K562 (cell line): ENCODE measurements at regions not wholly inside any gene's neighbourhood (a gene's known extent, or its start where the extent isn't known, plus 50 kb on each side); places are given as distances from the start of the nearest gene placed in this dataset.

ENCODE experiments used
- ATAC-seq: fragments of 200-7000 bp; cut with Tn5 transposase; 3 replicates; pipeline ENCODE4 v1.9.1; 2020; ENCODE audit warnings: moderate library complexity
- BruUV-seq: library from RNA; stranded (reverse); fragments of 400-500 nt; replicated peaks from 2 replicates; lab custom pipeline; 2021; lab: Mats Ljungman, UMichigan
- CTCF ChIA-PET: fragments of 300-600 bp; formaldehyde crosslinking; extraction: SDS; loops from one replicate; lab custom pipeline; 2021; ENCODE audit warnings: low intra/inter-chr PET ratio; lab: Yijun Ruan, JAX
- POLR2A ChIA-PET: fragments of 300-600, 350-650 bp; sonication (Branson Sonifier 250); formaldehyde crosslinking; extraction: SDS; loops from one replicate; lab custom pipeline; 2021; ENCODE audit warnings: antibody characterized with exemption, inconsistent platforms; lab: Yijun Ruan, JAX
- DNase-seq, 4 experiments: peaks; one replicate each; pipeline versions ENCODE4 v3.0.0 to v3.0.0-alpha.2; 2011 to 2018; ENCODE audit warnings: low spot score in 3 of 4, mixed read lengths in 3 of 4; ENCODE audit errors: extremely low read depth in 1 of 4
- FAIRE-seq: peaks from 2 replicates; lab custom pipeline; 2011; peaks lifted over from hg19 to GRCh38; lab: Jason Lieb, UNC
- H2AFZ ChIP-seq: 2 replicates; pipeline ENCODE4 v1.6.0; 2011; ENCODE audit warnings: low read depth, low read length, control low read depth, inconsistent platforms
- H3K27ac ChIP-seq: fragments of 200-600 bp; 3 replicates; pipeline ENCODE4 v1.8.0; 2011; ENCODE audit warnings: low read depth, mild to moderate bottlenecking, control low read depth, inconsistent platforms, low read length, moderate library complexity, mixed read lengths; ENCODE audit errors: extremely low read depth
- H3K27me3 ChIP-seq, 2 experiments: fragments of 300-600 bp in 1 of 2; 2 replicates in 1 of 2; 3 replicates in 1 of 2; pipeline versions ENCODE4 v1.6.0 to v1.8.0; 2011; ENCODE audit warnings: inconsistent platforms in 2 of 2, low read length in 2 of 2, mild to moderate bottlenecking in 1 of 2, mixed read lengths in 1 of 2, moderate library complexity in 1 of 2; ENCODE audit not compliant: control insufficient read depth in 2 of 2, insufficient read depth in 2 of 2
- H3K36me3 ChIP-seq: fragments of 300-600 bp; 3 replicates; pipeline ENCODE4 v1.8.0; 2011; ENCODE audit warnings: mild to moderate bottlenecking, low read length, inconsistent platforms; ENCODE audit not compliant: control insufficient read depth, insufficient read depth
- H3K4me1 ChIP-seq, 2 experiments: fragments of 200-600 bp in 1 of 2; replicated peaks in 1 of 2; 2 replicates in 1 of 2; 3 replicates in 1 of 2; pipeline versions ENCODE4 v1.5.1 to v1.8.0; 2011; ENCODE audit warnings: inconsistent platforms in 2 of 2, low read length in 2 of 2, mild to moderate bottlenecking in 1 of 2, mixed read lengths in 1 of 2, moderate library complexity in 1 of 2; ENCODE audit not compliant: control insufficient read depth in 2 of 2, insufficient read depth in 2 of 2
- H3K4me2 ChIP-seq: 2 replicates; pipeline ENCODE4 v1.6.1; 2011; ENCODE audit warnings: low read length, control low read depth, inconsistent platforms, mixed read lengths; ENCODE audit not compliant: insufficient read depth
- H3K4me3 ChIP-seq: fragments of 200-600 bp; sonication (generic), shearing (Covaris generic); 2 replicates; pipeline ENCODE4 v1.5.1; 2016; ENCODE audit warnings: control low read depth, inconsistent platforms
- H3K79me2 ChIP-seq: fragments of 200-600 bp; 3 replicates; pipeline ENCODE4 v1.8.0; 2011; ENCODE audit warnings: low read length, inconsistent platforms; ENCODE audit not compliant: control insufficient read depth, insufficient read depth
- H3K9ac ChIP-seq, 2 experiments: 2 replicates each; pipeline versions ENCODE4 v1.6.0 to v1.6.1; 2011; ENCODE audit warnings: low read depth in 2 of 2, low read length in 2 of 2, control low read depth in 1 of 2, inconsistent platforms in 1 of 2, mild to moderate bottlenecking in 1 of 2, mixed read lengths in 1 of 2; ENCODE audit not compliant: insufficient read depth in 1 of 2
- H3K9me1 ChIP-seq: one replicate; pipeline ENCODE4 v1.6.0; 2011; ENCODE audit warnings: inconsistent platforms, mild to moderate bottlenecking, low read length, moderate library complexity; ENCODE audit not compliant: control insufficient read depth, insufficient read depth
- H3K9me3 ChIP-seq: replicated peaks from 2 replicates; pipeline ENCODE4 v1.5.1; 2011; ENCODE audit warnings: low read depth, low read length, inconsistent platforms; ENCODE audit not compliant: control insufficient read depth, insufficient read depth
- H4K20me1 ChIP-seq: replicated peaks from 2 replicates; pipeline ENCODE4 v1.6.1; 2011; ENCODE audit warnings: low read length, inconsistent platforms, mixed read lengths; ENCODE audit not compliant: control insufficient read depth, insufficient read depth
- ETV1 ChIP-seq: fragments of 450-650 bp; conservative IDR thresholded peaks from 2 replicates; pipeline ENCODE4 v1.6.1; 2016; ENCODE audit warnings: missing genetic modification characterization, control low read depth, low read depth, missing compliant biosample characterization
- HDAC6 ChIP-seq: IDR thresholded peaks from 2 replicates; pipeline ENCODE4 v1.6.1; 2012; ENCODE audit warnings: low read depth, mild to moderate bottlenecking, control low read depth, inconsistent platforms, low read length, moderate library complexity
- RBM25 ChIP-seq: fragments of 200-400 bp; formaldehyde crosslinking; IDR thresholded peaks from 2 replicates; pipeline ENCODE4 v1.6.1; 2018; ENCODE audit warnings: low read length, low read depth, moderate library complexity; ENCODE audit not compliant: severe bottlenecking
- TFAM ChIP-seq: fragments of 250-450 bp; sonication (Bioruptor Pico); conservative IDR thresholded peaks from 2 replicates; pipeline ENCODE4 v1.5.0; 2021; ENCODE audit warnings: mild to moderate bottlenecking, moderate library complexity
- WGBS: fragments of 100-300 bp; shearing (Covaris generic); methylation state at CpG from one replicate; pipeline ENCODE4 v1.1.6; 2016; ENCODE audit warnings: low coverage, mixed read lengths; ENCODE audit not compliant: insufficient coverage; ENCODE audit errors: missing lambda C conversion rate; 5-methylcytosine and 5-hydroxymethylcytosine counted together
- in situ Hi-C: fragments of 300-500 bp; cut with MboI; formaldehyde crosslinking; loops from 4 replicates; pipeline ENCODE4 v1.15.0; 2018; ENCODE audit warnings: inconsistent platforms, mixed read lengths
- intact Hi-C: fragments of 100-400 bp; cut with micrococcal nuclease; formaldehyde crosslinking; loops from 2 replicates; pipeline ENCODE4 v1.14.2; 2022

DNA sequence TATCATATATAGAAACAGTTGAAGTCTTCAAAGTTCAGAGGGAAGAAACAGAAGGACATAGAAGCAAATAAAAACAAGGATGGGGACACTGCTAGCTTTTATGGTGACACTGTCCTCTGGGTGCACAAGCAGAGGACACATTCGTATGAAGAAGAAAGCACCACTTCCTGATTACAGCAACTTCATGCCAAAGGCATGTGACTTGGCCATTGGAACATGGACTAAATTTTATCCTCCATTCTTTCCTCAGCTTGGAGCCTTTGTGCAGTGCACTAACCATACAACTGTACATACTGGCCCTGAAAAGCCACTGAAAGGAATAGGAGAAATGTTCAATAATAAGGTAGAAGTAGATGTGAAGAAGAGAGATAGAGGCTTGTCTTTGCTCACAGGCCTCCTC lies 223.3 kb downstream of the MTX2 start:
- H4K20me1 ChIP-seq = no peaks in the 10 kb centered on the region
- H3K4me1 ChIP-seq = peaks cover 7 to 10% of the 10 kb centered on the region in 2 experiments; a peak in 4 of 5 replicates
- H3K79me2 ChIP-seq = no peaks in the 10 kb centered on the region
- H3K4me3 ChIP-seq = no peak overlapping the region
- H2AFZ ChIP-seq = no peak overlapping the region
- CTCF ChIA-PET = no interaction called here
- TF ChIP-seq HDAC6 (no peak), RBM25 (peak; percentile 13)
- TF ChIP-seq, all 486 proteins: peak for 1
- intact Hi-C loops (no loop called here), in situ Hi-C loops (no loop called here)
- no peaks in the 10 kb centered on the region for H3K36me3 ChIP-seq
- ATAC-seq = no peak
- H3K9ac ChIP-seq = no peak overlapping the region
- WGBS = 15% methylated on average over 1 of the region's 1 CpG
- no peak for FAIRE-seq
- H3K9me3 ChIP-seq = no peaks in the 10 kb centered on the region
- no peak for DNase-seq
- H3K4me2 ChIP-seq = no peak overlapping the region
- POLR2A ChIA-PET = no interaction called here
- no peak overlapping the region for H3K27ac ChIP-seq
- no TSS peak for BruUV-seq
- H3K9me1 ChIP-seq = no peaks in the 10 kb centered on the region
- H3K27me3 ChIP-seq = peaks cover 1 to 13% of the 10 kb centered on the region in 2 experiments; a peak in 3 of 5 replicates

DNA sequence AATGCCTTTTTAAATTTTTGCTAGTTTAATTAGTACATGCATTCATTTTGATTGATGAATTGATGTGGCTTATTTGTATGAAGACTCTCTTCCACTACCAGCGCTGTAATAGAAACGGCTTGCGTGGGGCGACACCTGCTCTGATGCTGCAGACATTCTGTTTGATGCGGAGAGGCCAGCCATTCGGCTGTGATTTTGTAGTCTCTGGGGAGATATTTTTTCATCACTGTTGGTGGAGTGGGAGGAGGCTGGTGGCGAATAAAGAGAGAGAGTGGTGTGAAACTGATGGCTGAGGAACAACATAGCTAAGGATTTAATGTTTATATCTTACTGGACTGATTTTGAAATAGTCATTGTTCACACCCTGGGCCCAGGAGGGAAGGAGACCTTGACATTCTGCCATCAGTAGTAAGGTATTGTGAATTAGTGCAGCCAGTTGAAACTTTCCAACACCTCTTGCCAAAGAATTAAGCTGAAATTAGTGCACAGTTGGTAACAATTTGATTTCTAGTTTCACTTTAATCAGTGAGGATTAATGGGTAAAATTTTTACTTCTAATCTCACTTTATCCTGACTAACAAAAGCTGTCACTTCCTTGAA lies 224.1 kb downstream of the MTX2 start:
- no peak for TF ChIP-seq TFAM
- TF ChIP-seq ETV1 (tag) = no peak
- TF ChIP-seq, all 486 proteins: peak for 0
- no TSS peak for BruUV-seq
- H3K27me3 ChIP-seq = peaks cover 2 to 17% of the 10 kb centered on the region in 2 experiments; a peak in 3 of 5 replicates
- H2AFZ ChIP-seq = no peak overlapping the region
- H3K9me1 ChIP-seq = no peaks in the 10 kb centered on the region
- H3K27ac ChIP-seq = no peak overlapping the region
- intact Hi-C loops = no loop called here
- CTCF ChIA-PET = no interaction called here
- in situ Hi-C loops = no loop called here
- H3K9me3 ChIP-seq = no peaks in the 10 kb centered on the region
- no peak overlapping the region for H3K9ac ChIP-seq
- peaks cover 7 to 10% of the 10 kb centered on the region in 2 experiments; a peak in 4 of 5 replicates for H3K4me1 ChIP-seq
- no peak overlapping the region for H3K4me3 ChIP-seq
- no peak overlapping the region for H3K4me2 ChIP-seq
- no peak for FAIRE-seq
- no peaks in the 10 kb centered on the region for H3K79me2 ChIP-seq
- WGBS = 16% methylated on average over 7 of the region's 7 CpGs
- no peaks in the 10 kb centered on the region for H3K36me3 ChIP-seq
- DNase-seq = no peak
- no peaks in the 10 kb centered on the region for H4K20me1 ChIP-seq
- POLR2A ChIA-PET = no interaction called here
- no peak for ATAC-seq
